HT-29 (cell line): ENCODE measurements at regions not wholly inside any gene's neighbourhood (a gene's known extent, or its start where the extent isn't known, plus 50 kb on each side); places are given as distances from the start of the nearest gene placed in this dataset.

Experiments
- DNase-seq: peaks from one replicate; pipeline ENCODE4 v3.0.0-alpha.2; 2015; ENCODE audit warnings: low spot score

DNA sequence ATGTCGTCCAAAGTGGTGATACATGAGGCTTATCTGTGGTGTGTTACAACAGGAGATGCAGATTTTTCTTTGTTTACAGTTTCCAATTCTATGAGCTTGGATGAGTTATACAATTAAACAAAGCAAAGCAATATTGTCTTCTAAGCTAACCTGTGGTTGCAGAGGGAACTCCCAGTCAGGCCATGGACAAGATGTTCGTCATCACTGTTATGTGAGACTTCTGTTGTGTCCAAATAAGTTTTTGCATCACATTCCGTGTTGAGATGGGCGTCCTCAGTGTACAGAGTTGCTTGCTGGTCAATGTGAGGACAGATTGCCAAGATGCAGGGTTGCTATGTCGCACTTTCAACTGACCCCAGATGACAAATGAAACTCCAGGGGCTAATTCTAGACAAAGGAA is 189.3 kb downstream of the IRF8 start:
- no peak for DNase-seq

- no peak for DNase-seq
Measured at GRCh38 chr16:86088816-86089215, 189.9 kb downstream of the IRF8 start.

DNA sequence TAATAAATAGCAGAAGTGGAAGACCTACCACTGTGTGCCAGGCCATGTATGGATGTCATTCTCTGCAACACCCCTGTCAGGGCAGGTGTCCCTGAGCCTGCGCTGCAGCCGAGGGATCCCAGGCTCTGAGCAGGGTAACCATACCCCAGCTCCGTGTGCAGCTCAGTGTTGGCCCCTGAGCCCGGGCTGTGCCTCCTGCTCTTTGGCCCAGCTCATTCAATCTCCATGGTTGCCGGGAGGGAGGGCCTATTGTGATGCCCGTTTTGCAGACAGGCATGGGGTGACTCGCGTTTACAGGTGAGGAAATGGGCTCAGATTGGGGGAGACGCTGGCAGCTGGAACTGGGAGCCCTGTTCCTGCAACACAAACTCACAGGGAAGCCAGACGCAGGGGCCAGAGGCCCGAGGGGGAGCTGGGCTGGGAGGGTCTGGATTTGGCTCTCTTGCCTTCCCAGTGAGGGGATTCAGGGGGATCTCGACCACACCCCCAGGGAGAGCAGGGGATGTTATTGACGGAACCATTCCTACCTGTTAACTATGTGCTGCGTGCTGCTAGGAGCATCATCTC is 190.5 kb downstream of the IRF8 start:
- no peak for DNase-seq

DNA sequence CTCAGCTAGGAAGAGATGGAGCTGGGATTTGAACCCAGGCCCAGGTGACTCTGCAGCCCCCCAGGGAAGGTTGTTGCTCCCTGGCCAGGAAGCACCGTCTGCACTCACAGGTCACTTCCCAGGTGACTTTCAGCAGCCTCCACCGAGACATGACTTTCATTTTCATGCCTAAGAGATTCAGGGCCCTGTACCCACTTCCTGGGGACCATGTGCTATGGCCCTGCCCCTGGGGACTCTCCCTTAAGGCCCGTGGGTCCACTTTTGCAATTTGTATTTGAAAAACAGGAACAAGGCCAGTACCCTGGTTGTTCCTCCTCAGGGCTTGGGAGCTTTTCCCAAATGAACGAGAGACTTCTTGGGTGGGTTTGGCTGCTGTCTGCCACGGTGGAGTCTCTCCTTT is 191.0 kb downstream of the IRF8 start:
- DNase-seq = no peak

GRCh38 chr16:86090461-86091170 is 191.7 kb downstream of the IRF8 start:
- no peak for DNase-seq

- no peak for DNase-seq
Measured at GRCh38 chr16:86091976-86092375, 193.0 kb downstream of the IRF8 start.

GRCh38 chr16:86092586-86093480 is 193.9 kb downstream of the IRF8 start:
- DNase-seq = no peak

- DNase-seq = no peak
Measured at GRCh38 chr16:86093801-86094750, 195.1 kb downstream of the IRF8 start.

DNA sequence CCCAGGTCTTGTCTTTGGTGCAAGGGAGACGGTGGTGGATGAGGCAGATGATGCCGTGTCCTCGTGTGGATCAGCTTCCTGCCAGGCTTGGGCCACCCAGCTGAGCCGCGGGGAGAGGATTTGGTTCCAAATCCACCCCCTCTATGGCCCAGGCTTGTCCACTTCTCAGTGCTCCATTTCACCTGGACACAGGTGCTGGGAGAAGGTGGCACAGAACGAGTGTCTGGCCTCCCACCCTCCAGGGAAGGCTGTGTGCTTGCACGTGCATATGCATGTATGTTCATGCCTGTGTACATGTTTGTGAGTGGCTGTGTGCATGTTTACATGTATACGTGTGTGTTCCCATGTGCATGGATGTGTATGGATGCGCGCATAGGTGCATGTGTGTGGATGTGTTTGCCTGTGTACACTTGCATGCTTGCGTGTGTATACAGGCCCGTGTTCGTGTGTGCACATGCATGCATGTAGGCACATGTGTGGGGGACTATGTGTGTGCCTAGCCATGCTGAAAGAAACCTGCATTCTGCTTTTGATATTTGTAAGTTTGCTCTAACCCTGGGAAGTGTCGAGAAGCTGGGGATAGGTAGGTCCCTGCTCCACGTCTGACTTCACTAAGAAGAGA is 196.3 kb downstream of the IRF8 start:
- no peak for DNase-seq

DNA sequence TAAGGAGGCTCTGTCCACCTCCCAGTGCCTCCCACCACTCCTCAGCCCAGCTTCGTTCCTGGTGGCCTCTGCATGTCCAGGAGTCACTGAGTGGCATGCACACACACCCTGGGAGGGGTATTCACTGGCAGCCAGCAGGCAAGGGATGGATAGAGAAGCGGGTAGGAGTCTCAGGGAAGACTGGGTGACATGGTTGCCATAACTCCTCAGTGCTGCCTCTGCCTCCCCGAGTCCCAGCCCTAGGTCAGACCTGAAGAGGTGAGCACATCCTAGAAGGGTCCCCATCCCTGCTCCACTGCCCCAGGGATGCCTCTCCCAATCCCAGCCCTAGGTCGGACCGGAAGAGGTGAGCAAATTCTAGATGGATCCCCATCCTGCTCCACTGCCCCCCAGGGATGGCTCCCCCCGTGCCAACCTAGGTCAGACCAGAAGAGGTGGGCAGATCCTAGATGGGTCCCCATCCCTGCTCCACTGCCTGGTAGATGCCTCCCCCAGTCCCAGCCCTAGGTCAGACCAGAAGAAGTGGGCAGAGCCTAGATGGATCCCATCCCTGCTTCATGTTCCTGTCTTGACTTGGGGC is 197.0 kb downstream of the IRF8 start:
- no peak for DNase-seq

DNA sequence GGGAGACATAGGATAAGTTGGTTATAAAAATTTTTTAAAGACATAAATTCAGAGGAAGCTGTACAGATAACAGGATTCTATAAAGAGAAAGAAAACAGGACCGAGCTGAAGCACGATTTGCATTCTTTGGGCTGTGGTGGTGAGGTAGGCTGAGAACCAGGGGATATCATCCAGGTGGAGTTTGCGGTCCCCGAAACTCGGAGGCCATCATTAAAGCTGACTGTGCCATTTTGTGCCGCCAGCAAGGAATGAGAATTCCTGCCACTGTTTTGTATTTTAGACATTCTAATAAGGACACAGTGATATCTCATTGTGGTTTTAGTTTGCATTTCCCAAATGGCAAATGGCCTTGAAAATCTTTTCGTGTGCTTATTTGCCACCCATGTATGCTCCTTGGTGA is 197.9 kb downstream of the IRF8 start:
- DNase-seq = no peak

DNA sequence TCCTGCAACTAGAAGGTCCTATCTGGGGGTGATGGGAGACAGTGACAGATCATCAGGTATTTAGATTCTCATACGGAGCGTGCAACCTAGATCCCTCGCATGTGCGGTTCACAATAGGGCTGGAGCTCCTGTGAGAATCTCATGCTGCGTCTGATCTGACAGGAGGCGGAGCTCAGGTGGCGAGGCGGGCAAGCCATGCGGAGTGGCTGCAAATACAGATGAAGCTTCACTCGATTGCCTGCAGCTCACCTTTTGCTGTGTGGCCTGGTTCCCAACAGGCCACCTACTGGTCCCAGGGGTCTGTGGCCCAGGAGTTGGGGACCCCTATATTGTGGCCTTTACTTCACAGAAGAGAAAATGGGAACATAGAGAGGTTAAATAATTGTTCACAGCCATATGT is 200.4 kb downstream of the IRF8 start:
- DNase-seq = no peak

GRCh38 chr16:86100205-86101136 is 201.5 kb downstream of the IRF8 start:
- DNase-seq = no peak

GRCh38 chr16:86101137-86101896 is 202.4 kb downstream of the IRF8 start:
- no peak for DNase-seq

DNA sequence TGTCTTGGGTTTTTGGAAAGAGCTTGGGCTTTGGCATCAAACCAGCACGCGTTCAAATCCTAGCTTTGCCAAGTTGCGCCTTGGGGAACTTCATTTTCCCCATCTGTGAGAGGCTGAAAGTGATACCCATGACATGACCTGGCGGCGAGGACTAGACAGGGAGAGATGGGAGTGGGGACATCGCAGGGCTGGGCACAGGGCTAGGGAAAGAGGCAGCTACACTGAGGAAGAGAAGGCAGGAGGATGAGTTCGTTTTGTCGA is 202.9 kb downstream of the IRF8 start:
- no peak for DNase-seq

GRCh38 chr16:86103320-86103719 is 204.4 kb downstream of the IRF8 start:
- no peak for DNase-seq

- DNase-seq = no peak
Measured at GRCh38 chr16:86104537-86105048, 205.6 kb downstream of the IRF8 start.

DNA sequence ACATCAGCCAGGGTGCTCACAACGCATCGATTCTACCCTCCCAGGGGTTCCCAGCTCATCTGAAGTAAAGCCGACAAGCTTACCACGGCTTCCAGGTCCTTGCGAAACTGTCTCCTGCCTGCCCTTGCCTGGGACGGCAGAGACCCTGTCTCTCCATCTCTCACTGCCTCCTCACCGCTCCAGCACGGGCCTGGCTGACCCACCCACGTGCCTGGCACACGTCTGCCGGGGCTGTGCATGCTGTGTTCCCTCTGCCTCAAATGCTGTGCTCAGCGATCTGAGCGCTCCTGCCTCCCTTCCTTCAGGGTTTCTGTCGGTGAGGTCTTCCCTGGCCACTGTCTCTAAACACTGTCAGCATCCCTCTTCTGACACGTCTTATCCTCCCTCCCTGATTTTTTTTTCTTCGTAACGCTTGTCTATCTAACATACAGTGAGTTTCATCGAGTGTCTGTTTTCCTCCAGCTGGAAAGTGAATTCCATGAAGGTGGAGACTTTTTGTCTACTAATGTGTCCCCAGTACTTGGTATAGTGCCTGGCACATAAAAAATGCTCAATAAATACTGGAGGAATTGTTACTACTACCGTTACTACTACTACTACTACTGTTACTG is 208.4 kb downstream of the IRF8 start:
- no peak for DNase-seq
